GM12878 (cell line): ENCODE measurements at regions not wholly inside any gene's neighbourhood (a gene's known extent, or its start where the extent isn't known, plus 50 kb on each side); places are given as distances from the start of the nearest gene placed in this dataset.

Experiments used
- ATAC-seq: fragments of 200-7000 bp; cut with Tn5 transposase; 3 replicates; pipeline ENCODE4 v1.9.1; 2020; ENCODE audit warnings: mild to moderate bottlenecking, moderate library complexity
- BruUV-seq: library from RNA; stranded (reverse); fragments of 400-500 nt; replicated peaks from 2 replicates; lab custom pipeline; 2021; lab: Mats Ljungman, UMichigan
- CTCF ChIA-PET: fragments of 300-600 bp; sonication (Branson Sonifier 250); formaldehyde crosslinking; extraction: SDS; loops from one replicate; lab custom pipeline; 2021; ENCODE audit warnings: inconsistent platforms; lab: Yijun Ruan, JAX
- POLR2A ChIA-PET: fragments of 350-600 bp; formaldehyde crosslinking; extraction: SDS; loops from one replicate; lab custom pipeline; 2021; ENCODE audit warnings: inconsistent platforms; lab: Charles Lee
- RAD21 ChIA-PET: fragments of 300-600 bp; sonication (Branson Sonifier 250); formaldehyde crosslinking; loops from one replicate; lab custom pipeline; 2023; ENCODE audit warnings: antibody characterized with exemption; ENCODE audit not compliant: unreplicated experiment; lab: Charles Lee
- SMC1A ChIA-PET: fragments of 300-600 bp; sonication (Branson Sonifier 250); formaldehyde crosslinking; loops from one replicate; lab custom pipeline; 2023; ENCODE audit not compliant: unreplicated experiment, uncharacterized antibody; lab: Charles Lee
- DNase-seq: peaks from one replicate; pipeline ENCODE4 v3.0.0-alpha.2; 2011; ENCODE audit warnings: low read depth, low spot score
- FAIRE-seq: peaks from 3 replicates; lab custom pipeline; 2011; peaks lifted over from hg19 to GRCh38; lab: Jason Lieb, UNC
- H2AFZ ChIP-seq: 2 replicates; pipeline ENCODE4 v1.6.0; 2011; ENCODE audit warnings: low read depth, low read length, control low read depth; ENCODE audit not compliant: control insufficient read depth
- H3K27ac ChIP-seq: 2 replicates; pipeline ENCODE4 v1.5.1; 2011; ENCODE audit warnings: control low read depth; ENCODE audit not compliant: control insufficient read depth, insufficient read depth
- H3K27me3 ChIP-seq, 2 experiments: replicated peaks in 1 of 2; 2 replicates each; pipeline versions ENCODE4 v1.6.0 to v1.6.1; 2011; ENCODE audit warnings: low read length in 1 of 2; ENCODE audit not compliant: control insufficient read depth in 2 of 2, insufficient read depth in 2 of 2
- H3K36me3 ChIP-seq, 2 experiments: 2 replicates each; pipeline ENCODE4 v1.5.1; 2011; ENCODE audit warnings: low read length in 1 of 2; ENCODE audit not compliant: control insufficient read depth in 2 of 2, insufficient read depth in 2 of 2
- H3K4me1 ChIP-seq: 2 replicates; pipeline ENCODE4 v1.6.1; 2011; ENCODE audit warnings: mild to moderate bottlenecking, low read length, moderate library complexity, mixed read lengths; ENCODE audit not compliant: control insufficient read depth, insufficient read depth
- H3K4me2 ChIP-seq: 2 replicates; pipeline ENCODE4 v1.6.0; 2011; ENCODE audit warnings: control low read depth; ENCODE audit not compliant: control insufficient read depth, insufficient read depth
- H3K4me3 ChIP-seq: fragments of 200-600 bp; sonication (generic); 2 replicates; pipeline ENCODE4 v1.5.1; 2016
- H3K79me2 ChIP-seq: 2 replicates; pipeline ENCODE4 v1.6.0; 2011; ENCODE audit warnings: low read length; ENCODE audit not compliant: control insufficient read depth, insufficient read depth
- H3K9ac ChIP-seq: 2 replicates; pipeline ENCODE4 v1.8.0; 2011; ENCODE audit warnings: low read length, control low read depth, mixed read lengths; ENCODE audit not compliant: control insufficient read depth, insufficient read depth
- H3K9me3 ChIP-seq: replicated peaks from 3 replicates; pipeline ENCODE4 v1.5.1; 2011; ENCODE audit warnings: mild to moderate bottlenecking, low read length; ENCODE audit not compliant: control insufficient read depth, insufficient read depth
- H4K20me1 ChIP-seq: 2 replicates; pipeline ENCODE4 v1.6.0; 2011; ENCODE audit not compliant: control insufficient read depth, insufficient read depth
- BACH1 ChIP-seq: fragments of 450-650 bp; IDR thresholded peaks from 2 replicates; pipeline ENCODE4 v1.6.1; 2017; ENCODE audit warnings: mild to moderate bottlenecking, borderline replicate concordance
- CEBPB ChIP-seq, 2 experiments: fragments of 150-350 bp in 1 of 2; IDR thresholded peaks; 2 replicates each; pipeline ENCODE4 v1.6.1; 2012 to 2014; ENCODE audit warnings: low read depth in 2 of 2, low read length in 2 of 2, borderline replicate concordance in 1 of 2, inconsistent platforms in 1 of 2
- CTCF ChIP-seq, 3 experiments: IDR thresholded peaks in 2 of 3; conservative IDR thresholded peaks in 1 of 3; 2 replicates each; pipeline ENCODE4 v1.5.1; 2011; ENCODE audit warnings: low read depth in 3 of 3, low read length in 3 of 3, mild to moderate bottlenecking in 3 of 3, control low read depth in 2 of 3, moderate library complexity in 2 of 3, inconsistent platforms in 1 of 3, mixed read lengths in 1 of 3; ENCODE audit not compliant: control insufficient read depth in 2 of 3, insufficient read depth in 1 of 3; ENCODE audit errors: extremely low read depth in 1 of 3
- E2F4 ChIP-seq: IDR thresholded peaks from 2 replicates; pipeline ENCODE4 v1.6.1; 2012; ENCODE audit warnings: low read depth, low read length, improper control_type of control experiment
- E2F8 ChIP-seq: fragments of 450-650 bp; IDR thresholded peaks from 2 replicates; pipeline ENCODE4 v1.6.1; 2018; ENCODE audit warnings: mild to moderate bottlenecking, low read depth, moderate library complexity; ENCODE audit not compliant: partially characterized antibody
- EGR1 ChIP-seq, 2 experiments: IDR thresholded peaks; 1 replicate in 1 of 2; 2 replicates in 1 of 2; pipeline ENCODE4 v1.6.1; 2011 to 2012; ENCODE audit warnings: low read depth in 2 of 2, low read length in 2 of 2, borderline replicate concordance in 1 of 2, mild to moderate bottlenecking in 1 of 2, moderate library complexity in 1 of 2
- PAX8 ChIP-seq: fragments of 450-650 bp; IDR thresholded peaks from 2 replicates; pipeline ENCODE4 v1.6.1; 2017; ENCODE audit warnings: mild to moderate bottlenecking, moderate library complexity
- PRDM15 ChIP-seq: fragments of 450-650 bp; formaldehyde crosslinking; IDR thresholded peaks from 2 replicates; pipeline ENCODE4 v1.4.0; 2020; ENCODE audit warnings: mild to moderate bottlenecking, moderate library complexity
- SIN3A ChIP-seq: IDR thresholded peaks from 2 replicates; pipeline ENCODE4 v1.6.1; 2012; ENCODE audit warnings: low read depth, low read length, improper control_type of control experiment
- SMAD1 ChIP-seq: fragments of 450-650 bp; IDR thresholded peaks from 2 replicates; pipeline ENCODE4 v1.6.1; 2018; ENCODE audit warnings: mild to moderate bottlenecking, low read depth; ENCODE audit not compliant: partially characterized antibody
- SRF ChIP-seq, 2 experiments: IDR thresholded peaks; 2 replicates each; pipeline ENCODE4 v1.6.1; 2011; ENCODE audit warnings: low read depth in 2 of 2, low read length in 2 of 2, mild to moderate bottlenecking in 1 of 2, moderate library complexity in 1 of 2
- WRNIP1 ChIP-seq: IDR thresholded peaks from 2 replicates; pipeline ENCODE4 v1.6.1; 2011; ENCODE audit warnings: low read depth, low read length, improper control_type of control experiment, borderline replicate concordance
- YBX1 ChIP-seq: fragments of 450-650 bp; IDR thresholded peaks from 2 replicates; pipeline ENCODE4 v1.6.1; 2016; ENCODE audit warnings: antibody characterized with exemption
- WGBS: methylation state at CpG from one replicate; pipeline ENCODE4 v1.1.6; 2016; ENCODE audit warnings: low lambda C conversion rate; ENCODE audit not compliant: insufficient replicate concordance, insufficient coverage; ENCODE audit errors: missing lambda C conversion rate; 5-methylcytosine and 5-hydroxymethylcytosine counted together
- in situ Hi-C: fragments of 300-500 bp; cut with MboI; formaldehyde crosslinking; loops from 9 replicates; pipeline ENCODE4 v1.14.3; 2018; ENCODE audit warnings: mixed read lengths
- intact Hi-C: fragments of 100-400 bp; cut with micrococcal nuclease; formaldehyde crosslinking; loops from one replicate; pipeline ENCODE4 v1.14.2; 2022; ENCODE audit not compliant: unreplicated experiment

GRCh38 chr20:22389836-22390542 lies 194.4 kb downstream of the FOXA2 start:
- ChIA-PET RAD21 (no interaction called here), SMC1A (interaction anchor here (1.3 kb wide), 1 partner anchor 10 kb away, joined by 3 read pairs; no protein-coding TSS in a partner anchor), CTCF (interaction anchor here (1.5 kb wide), 1 partner anchor 12 kb away, joined by 4 read pairs; no protein-coding TSS in a partner anchor), POLR2A (interaction anchor here (1.1 kb wide), 1 partner anchor 13 kb away, joined by 3 read pairs; no protein-coding TSS in a partner anchor)
- no peaks in the 10 kb centered on the region for H4K20me1 ChIP-seq
- no peak for FAIRE-seq
- no peaks in the 10 kb centered on the region for H3K36me3 ChIP-seq
- intact Hi-C loops (no loop called here), in situ Hi-C loops (no loop called here)
- no peak overlapping the region for H3K9ac ChIP-seq
- H3K4me3 ChIP-seq, result no peak overlapping the region
- no peaks in the 10 kb centered on the region for H3K9me3 ChIP-seq
- no peaks in the 10 kb centered on the region for H3K79me2 ChIP-seq
- H3K27ac ChIP-seq, result no peak overlapping the region
- DNase-seq, result no peak
- 42% methylated on average over 8 of the region's 8 CpGs for WGBS
- no peak for ATAC-seq
- no peaks in the 10 kb centered on the region; a peak in 1 of 4 replicates for H3K27me3 ChIP-seq
- no peak overlapping the region for H3K4me2 ChIP-seq
- H3K4me1 ChIP-seq, result no peaks in the 10 kb centered on the region
- no TSS peak for BruUV-seq
- H2AFZ ChIP-seq, result no peak overlapping the region
- TF ChIP-seq E2F4, result no peak
- no peak for TF ChIP-seq CEBPB (IDR thresholded peaks at IDR 0.05; ENCODE audit: borderline replicate concordance in 1 of 2, low read depth in 2 of 2, low read length in 2 of 2)
- no peak for TF ChIP-seq SIN3A
- no peak for TF ChIP-seq CTCF (IDR thresholded peaks at IDR 0.05 in 2 of 3, conservative IDR thresholded peaks at IDR 0.05 in 1 of 3; ENCODE audit: control insufficient read depth in 2 of 3, extremely low read depth in 1 of 3, insufficient read depth in 1 of 3, low read depth in 3 of 3, low read length in 3 of 3)
- TF ChIP-seq PAX8, result no peak
- TF ChIP-seq E2F8, result no peak
- no peak for TF ChIP-seq SMAD1
- TF ChIP-seq YBX1, result no peak
- no peak for TF ChIP-seq WRNIP1
- TF ChIP-seq SRF (IDR thresholded peaks at IDR 0.05; ENCODE audit: low read depth in 2 of 2, low read length in 2 of 2), result no peak
- no peak for TF ChIP-seq PRDM15 (CRISPR knock-in tag)
- TF ChIP-seq EGR1 (IDR thresholded peaks at IDR 0.05; ENCODE audit: borderline replicate concordance in 1 of 2, low read depth in 2 of 2, low read length in 2 of 2), result no peak
- no peak for TF ChIP-seq BACH1
